ENCODE measurements at regions not wholly inside any gene's neighbourhood (a gene's known extent, or its start where the extent isn't known, plus 50 kb on each side); places are given as distances from the start of the nearest gene placed in this dataset.
"Not testable (repeated sequence)": the region's sequence is repeated elsewhere in the genome, so short reads cannot be mapped to it uniquely, and the experiment has no call there.

DNA sequence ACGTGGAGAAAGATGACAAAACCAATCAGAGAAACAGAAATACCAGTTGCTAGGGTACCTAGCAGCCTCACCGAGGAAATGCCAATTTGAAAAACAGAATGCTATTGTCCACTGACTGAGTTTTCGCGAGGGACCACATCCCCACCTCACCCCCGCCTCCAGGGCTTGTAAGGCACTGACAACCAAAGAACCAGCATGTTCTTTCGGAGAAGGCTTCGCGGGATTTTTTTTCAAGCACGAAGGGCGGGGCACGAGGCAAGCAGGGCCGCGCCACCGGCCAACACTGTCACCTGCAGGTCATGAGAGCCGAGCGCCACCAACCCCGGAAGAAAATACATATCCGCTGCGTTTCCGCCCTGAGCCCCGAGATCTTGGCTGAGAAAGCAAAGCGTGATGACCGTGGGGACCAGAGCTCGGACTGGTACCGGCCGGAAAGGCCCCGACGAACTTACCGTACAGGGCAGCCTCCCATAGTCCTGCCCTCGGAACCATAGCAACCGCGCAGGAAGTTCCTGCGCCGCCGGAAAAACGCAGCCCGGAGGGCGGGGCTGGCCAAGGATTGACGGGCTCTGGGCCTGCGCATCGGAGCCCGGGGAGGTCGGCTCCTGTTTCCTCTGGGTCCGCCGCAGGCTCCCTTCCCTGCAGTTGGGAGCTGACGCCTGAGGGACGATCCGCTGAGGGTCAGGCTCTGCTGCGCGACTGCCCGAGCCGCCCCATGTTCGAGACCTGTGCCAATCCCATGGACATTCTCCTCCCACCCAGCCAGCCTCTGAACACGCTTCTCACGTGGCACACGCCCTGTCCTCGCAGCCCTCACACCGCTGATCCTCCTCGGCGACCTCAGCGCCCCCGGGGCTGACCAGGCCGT lies 59.2 kb upstream of the PAGE5 start:
- Histone ChIP-seq H3K36me3 (replicated peaks; ENCODE audit: insufficient read depth, low read length) (no peaks in the 10 kb centered on the region), H3K9me2 (replicated peaks; ENCODE audit: insufficient read depth, low read length) (no peaks in the 10 kb centered on the region)

DNA sequence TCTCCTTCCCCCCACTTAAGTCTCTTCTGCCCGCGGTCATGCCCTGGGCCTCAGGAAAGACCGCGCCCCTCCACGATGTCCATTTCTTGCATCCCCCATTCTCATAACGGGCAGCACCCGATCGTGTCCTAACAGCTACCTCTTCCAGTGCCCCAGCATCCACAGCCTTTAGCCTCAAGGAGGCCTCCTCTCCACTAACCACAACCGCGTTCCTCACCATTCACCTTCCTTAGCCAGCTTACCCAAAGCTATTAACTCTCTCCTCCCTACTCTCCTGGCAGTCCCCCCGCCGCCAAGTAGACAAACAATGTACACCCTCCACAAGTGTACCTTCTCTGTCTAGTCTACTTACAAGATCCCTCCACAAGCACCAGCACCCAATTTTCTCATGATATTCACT lies 58.6 kb upstream of the PAGE5 start:
- DNase-seq: no peak
- TF ChIP-seq, protein P1, sequence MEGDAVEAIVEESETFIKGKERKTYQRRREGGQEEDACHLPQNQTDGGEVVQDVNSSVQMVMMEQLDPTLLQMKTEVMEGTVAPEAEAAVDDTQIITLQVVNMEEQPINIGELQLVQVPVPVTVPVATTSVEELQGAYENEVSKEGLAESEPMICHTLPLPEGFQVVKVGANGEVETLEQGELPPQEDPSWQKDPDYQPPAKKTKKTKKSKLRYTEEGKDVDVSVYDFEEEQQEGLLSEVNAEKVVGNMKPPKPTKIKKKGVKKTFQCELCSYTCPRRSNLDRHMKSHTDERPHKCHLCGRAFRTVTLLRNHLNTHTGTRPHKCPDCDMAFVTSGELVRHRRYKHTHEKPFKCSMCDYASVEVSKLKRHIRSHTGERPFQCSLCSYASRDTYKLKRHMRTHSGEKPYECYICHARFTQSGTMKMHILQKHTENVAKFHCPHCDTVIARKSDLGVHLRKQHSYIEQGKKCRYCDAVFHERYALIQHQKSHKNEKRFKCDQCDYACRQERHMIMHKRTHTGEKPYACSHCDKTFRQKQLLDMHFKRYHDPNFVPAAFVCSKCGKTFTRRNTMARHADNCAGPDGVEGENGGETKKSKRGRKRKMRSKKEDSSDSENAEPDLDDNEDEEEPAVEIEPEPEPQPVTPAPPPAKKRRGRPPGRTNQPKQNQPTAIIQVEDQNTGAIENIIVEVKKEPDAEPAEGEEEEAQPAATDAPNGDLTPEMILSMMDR (IDR thresholded peaks at IDR 0.05; ENCODE audit: low read length): no peak
- TF ChIP-seq EZH2phosphoT487 (IDR thresholded peaks at IDR 0.05; ENCODE audit: low read length) (no peak), EZH2 (optimal IDR thresholded peaks at IDR 0.05; ENCODE audit: low read depth, low read length) (no peak)
- Histone ChIP-seq H3K27ac (ENCODE audit: low read length) (peak overlapping the region; percentile 95; the same call in 1 of the 2 replicates), H4K20me1 (ENCODE audit: insufficient read depth, low read length) (no peaks in the 10 kb centered on the region), H3K4me2 (ENCODE audit: low read depth, low read length) (peak overlapping the region; percentile 74), H3K9ac (ENCODE audit: low read length) (peak overlapping the region; percentile 73; the same call in 1 of the 2 replicates), H3K4me3 (ENCODE audit: low read length) (peak overlapping the region; percentile 72), H3K4me1 (ENCODE audit: low read length) (no peaks in the 10 kb centered on the region), H3K79me2 (ENCODE audit: low read length) (no peaks in the 10 kb centered on the region), H3F3A (ENCODE audit: insufficient read depth, low read length) (no peaks in the 10 kb centered on the region), H3K27me3 (replicated peaks; ENCODE audit: insufficient read depth, low read length) (no peaks in the 10 kb centered on the region), H3K36me3 (replicated peaks; ENCODE audit: insufficient read depth, low read length) (no peaks in the 10 kb centered on the region), H3K9me2 (replicated peaks; ENCODE audit: insufficient read depth, low read length) (no peaks in the 10 kb centered on the region), H3K9me3 (replicated peaks; ENCODE audit: insufficient read depth, low read length) (no peaks in the 10 kb centered on the region), H2AFZ (ENCODE audit: low read length) (peak overlapping the region; percentile 77)

More for the DNA sequence above, 59.2 kb upstream of the PAGE5 start:
- Histone ChIP-seq H3K27ac (ENCODE audit: low read length) (peak overlapping the region; percentile 95), H3K9me3 (replicated peaks; ENCODE audit: insufficient read depth, low read length) (no peaks in the 10 kb centered on the region), H3K9ac (ENCODE audit: low read length) (peak overlapping the region; percentile 73), H3K4me1 (ENCODE audit: low read length) (no peaks in the 10 kb centered on the region), H3F3A (ENCODE audit: insufficient read depth, low read length) (no peaks in the 10 kb centered on the region), H3K79me2 (ENCODE audit: low read length) (no peaks in the 10 kb centered on the region), H3K4me3 (ENCODE audit: low read length) (peak overlapping the region; percentile 72), H2AFZ (ENCODE audit: low read length) (peak overlapping the region; percentile 77), H3K27me3 (replicated peaks; ENCODE audit: insufficient read depth, low read length) (no peaks in the 10 kb centered on the region), H4K20me1 (ENCODE audit: insufficient read depth, low read length) (no peaks in the 10 kb centered on the region), H3K4me2 (ENCODE audit: low read depth, low read length) (peak overlapping the region; percentile 74)
- DNase-seq: peak; percentile 88
- no peak for TF ChIP-seq EZH2 (optimal IDR thresholded peaks at IDR 0.05; ENCODE audit: low read depth, low read length)
- TF ChIP-seq, protein P1 (IDR thresholded peaks at IDR 0.05; ENCODE audit: low read length): peak; percentile 59

DNA sequence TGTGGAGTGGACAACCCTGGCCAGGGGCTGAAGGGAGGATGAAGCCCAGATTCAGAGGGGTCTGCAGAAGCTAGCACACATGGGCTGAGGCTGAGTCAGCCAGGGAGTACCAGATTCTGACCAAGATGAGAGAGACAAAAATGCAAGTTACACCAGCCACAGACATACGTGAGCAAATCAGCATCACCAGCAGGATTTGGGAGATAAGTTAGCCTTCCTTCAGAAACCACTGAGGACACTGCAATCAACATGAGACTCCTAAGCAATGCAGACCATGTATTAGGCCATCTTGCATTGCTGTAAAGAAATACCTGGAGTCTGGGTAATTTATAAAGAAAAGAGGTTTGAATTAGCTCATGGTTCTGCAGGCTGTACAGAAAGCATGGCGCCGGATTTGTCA lies 57.0 kb upstream of the PAGE5 start:
- no peaks in the 10 kb centered on the region for H3K9me3 ChIP-seq (replicated peaks; ENCODE audit: insufficient read depth, low read length)
- no peaks in the 10 kb centered on the region for H3K27me3 ChIP-seq (replicated peaks; ENCODE audit: insufficient read depth, low read length)
- no peak overlapping the region for H3K27ac ChIP-seq (ENCODE audit: low read length)
- H3K36me3 ChIP-seq (replicated peaks; ENCODE audit: insufficient read depth, low read length): no peaks in the 10 kb centered on the region
- H3K9me2 ChIP-seq (replicated peaks; ENCODE audit: insufficient read depth, low read length): no peaks in the 10 kb centered on the region
- no peaks in the 10 kb centered on the region for H3K79me2 ChIP-seq (ENCODE audit: low read length)
- H3F3A ChIP-seq (ENCODE audit: insufficient read depth, low read length): no peaks in the 10 kb centered on the region
- H3K9ac ChIP-seq (ENCODE audit: low read length): no peak overlapping the region
- H3K4me2 ChIP-seq (ENCODE audit: low read depth, low read length): no peak overlapping the region
- no peak for TF ChIP-seq EZH2 (optimal IDR thresholded peaks at IDR 0.05; ENCODE audit: low read depth, low read length)
- DNase-seq: no peak
- no peaks in the 10 kb centered on the region for H4K20me1 ChIP-seq (ENCODE audit: insufficient read depth, low read length)
- no peak overlapping the region for H3K4me3 ChIP-seq (ENCODE audit: low read length)
- no peaks in the 10 kb centered on the region for H3K4me1 ChIP-seq (ENCODE audit: low read length)
- H2AFZ ChIP-seq (ENCODE audit: low read length): no peak overlapping the region

DNA sequence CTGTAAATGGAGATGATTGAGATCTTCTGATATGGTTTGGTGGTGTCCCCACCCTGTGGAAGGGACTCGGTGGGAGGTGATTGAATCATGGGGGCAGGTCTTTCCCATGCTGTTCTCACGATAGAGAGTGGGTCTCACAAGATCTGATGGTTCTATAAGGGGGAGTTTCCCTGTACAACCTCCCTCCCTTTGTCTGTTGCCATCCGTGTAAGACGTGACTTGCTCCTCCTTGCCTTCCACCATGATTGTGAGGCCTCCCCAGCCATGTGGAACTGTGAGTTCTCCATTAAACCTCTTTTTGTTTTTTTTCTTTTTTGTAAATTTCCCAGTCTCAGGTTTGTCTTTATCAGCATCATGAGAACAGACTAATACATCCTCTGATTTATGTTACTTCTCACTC lies 55.1 kb upstream of the PAGE5 start:
- H3K4me1 ChIP-seq (ENCODE audit: low read length); DNase-seq; H3K27me3 ChIP-seq (replicated peaks; ENCODE audit: insufficient read depth, low read length); H3K79me2 ChIP-seq (ENCODE audit: low read length); H3K4me2 ChIP-seq (ENCODE audit: low read depth, low read length); H3K36me3 ChIP-seq (replicated peaks; ENCODE audit: insufficient read depth, low read length); H3K9me3 ChIP-seq (replicated peaks; ENCODE audit: insufficient read depth, low read length); H4K20me1 ChIP-seq (ENCODE audit: insufficient read depth, low read length); H3K4me3 ChIP-seq (ENCODE audit: low read length); H3F3A ChIP-seq (ENCODE audit: insufficient read depth, low read length); H3K9me2 ChIP-seq (replicated peaks; ENCODE audit: insufficient read depth, low read length); H3K9ac ChIP-seq (ENCODE audit: low read length); H3K27ac ChIP-seq (ENCODE audit: low read length); H2AFZ ChIP-seq (ENCODE audit: low read length): not testable (repeated sequence)
